A549 (cell line): ENCODE measurements at regions not wholly inside any gene's neighbourhood (a gene's known extent, or its start where the extent isn't known, plus 50 kb on each side); places are given as distances from the start of the nearest gene placed in this dataset.

Experiments used
- ATAC-seq, 2 experiments: fragments of 200-7000 bp in 1 of 2; fragments of >200 bp in 1 of 2; cut with Nextera tagmentation in 1 of 2; cut with Tn5 transposase in 1 of 2; 3 replicates each; pipeline versions ENCODE4 v1.8.0 to v1.9.1; 2018 to 2020; ENCODE audit warnings: mild to moderate bottlenecking in 1 of 2, moderate library complexity in 1 of 2
- CTCF ChIA-PET: fragments of 300-600 bp; sonication (Branson Sonifier 250); formaldehyde crosslinking; extraction: SDS; loops from one replicate; lab custom pipeline; 2021; ENCODE audit warnings: antibody characterized with exemption, inconsistent platforms; lab: Yijun Ruan, JAX
- POLR2A ChIA-PET: fragments of 350-600 bp; formaldehyde crosslinking; extraction: SDS; loops from one replicate; lab custom pipeline; 2021; ENCODE audit warnings: antibody characterized with exemption, inconsistent platforms; lab: Yijun Ruan, JAX
- DNase-seq, 2 experiments: peaks; one replicate each; pipeline versions ENCODE4 v3.0.0 to v3.0.0-alpha.2; 2011 to 2016; ENCODE audit warnings: low read depth in 1 of 2, low spot score in 1 of 2
- FAIRE-seq: peaks from 2 replicates; lab custom pipeline; 2011; peaks lifted over from hg19 to GRCh38; lab: Jason Lieb, UNC
- H3K27ac ChIP-seq, 2 experiments: fragments of >200 bp; sonication (Bioruptor Twin); formaldehyde crosslinking; 3 replicates each; pipeline ENCODE4 v1.5.1; 2016 to 2017
- H3K4me1 ChIP-seq: fragments of >200 bp; sonication (Bioruptor Twin); formaldehyde crosslinking; 3 replicates; pipeline ENCODE4 v1.6.1; 2016
- H3K4me2 ChIP-seq: fragments of >200 bp; sonication (Bioruptor Twin); formaldehyde crosslinking; 3 replicates; pipeline ENCODE4 v1.6.1; 2016
- H3K4me3 ChIP-seq: fragments of >200 bp; sonication (Bioruptor Twin); formaldehyde crosslinking; 3 replicates; pipeline ENCODE4 v1.5.1; 2016
- H3K9me3 ChIP-seq: fragments of >200 bp; sonication (Bioruptor Twin); formaldehyde crosslinking; 3 replicates; pipeline ENCODE4 v1.6.1; 2016
- CBX2 ChIP-seq: fragments of 200-600 bp; sonication (generic); IDR thresholded peaks from 2 replicates; pipeline ENCODE4 v1.6.1; 2016; ENCODE audit warnings: low read depth, mild to moderate bottlenecking, borderline replicate concordance
- CBX8 ChIP-seq: fragments of 200-600 bp; sonication (generic); IDR thresholded peaks from 2 replicates; pipeline ENCODE4 v1.6.1; 2016
- CHD2 ChIP-seq: fragments of 150-350 bp; IDR thresholded peaks from 2 replicates; pipeline ENCODE4 v1.6.1; 2014; ENCODE audit warnings: low read length; ENCODE audit not compliant: partially characterized antibody
- EHMT2 ChIP-seq: fragments of 200-600 bp; sonication (generic); IDR thresholded peaks from 2 replicates; pipeline ENCODE4 v1.6.1; 2016; ENCODE audit warnings: antibody characterized with exemption, low read depth, mild to moderate bottlenecking, moderate library complexity
- ESRRA ChIP-seq: fragments of 150-350 bp; IDR thresholded peaks from 2 replicates; pipeline ENCODE4 v1.6.1; 2014; ENCODE audit warnings: mild to moderate bottlenecking, low read length, borderline replicate concordance
- FOSB ChIP-seq: fragments of 250-450 bp; sonication (Bioruptor Pico); IDR thresholded peaks from 2 replicates; pipeline ENCODE4 v1.5.0; 2020; ENCODE audit warnings: mild to moderate bottlenecking, moderate library complexity
- FOXS1 ChIP-seq: fragments of 250-450 bp; sonication (Bioruptor Pico); IDR thresholded peaks from 2 replicates; pipeline ENCODE4 v1.5.0; 2020; ENCODE audit warnings: mild to moderate bottlenecking, moderate library complexity
- GATA3 ChIP-seq: IDR thresholded peaks from 2 replicates; pipeline ENCODE4 v1.6.1; 2012; ENCODE audit warnings: borderline replicate concordance
- HEYL ChIP-seq: fragments of 250-450 bp; sonication (Bioruptor Pico); IDR thresholded peaks from 2 replicates; pipeline ENCODE4 v1.8.0; 2021; ENCODE audit warnings: mild to moderate bottlenecking, moderate library complexity
- HOXA7 ChIP-seq: fragments of 250-450 bp; sonication (Bioruptor Pico); IDR thresholded peaks from 2 replicates; pipeline ENCODE4 v1.5.0; 2020; ENCODE audit warnings: mild to moderate bottlenecking, moderate library complexity
- JUN ChIP-seq, 2 experiments: fragments of >200 bp; sonication (Bioruptor Twin); formaldehyde crosslinking; IDR thresholded peaks; 2 replicates in 1 of 2; 3 replicates in 1 of 2; pipeline ENCODE4 v1.6.1; 2016 to 2017
- MAFK ChIP-seq: fragments of 450-650 bp; IDR thresholded peaks from 2 replicates; pipeline ENCODE4 v1.6.1; 2014; ENCODE audit not compliant: partially characterized antibody
- MYC ChIP-seq: IDR thresholded peaks from 2 replicates; pipeline ENCODE4 v1.6.1; 2012; ENCODE audit warnings: mild to moderate bottlenecking, inconsistent platforms, low read length, improper control_type of control experiment, borderline replicate concordance
- POLR2A ChIP-seq: IDR thresholded peaks from 2 replicates; pipeline ENCODE4 v1.6.1; 2012; ENCODE audit warnings: mild to moderate bottlenecking, low read length
- RAD21 ChIP-seq, 2 experiments: fragments of >200 bp in 1 of 2; sonication (Bioruptor Twin) in 1 of 2; formaldehyde crosslinking in 1 of 2; IDR thresholded peaks in 1 of 2; conservative IDR thresholded peaks in 1 of 2; 2 replicates in 1 of 2; 3 replicates in 1 of 2; pipeline ENCODE4 v1.6.1; 2012 to 2018; ENCODE audit warnings: inconsistent platforms in 1 of 2
- RARB ChIP-seq: fragments of 250-450 bp; sonication (Bioruptor Pico); IDR thresholded peaks from 2 replicates; pipeline ENCODE4 v1.8.0; 2021; ENCODE audit warnings: mild to moderate bottlenecking, moderate library complexity
- RFX5 ChIP-seq: fragments of 450-650 bp; IDR thresholded peaks from 2 replicates; pipeline ENCODE4 v1.7.1; 2014; ENCODE audit warnings: antibody characterized with exemption, mild to moderate bottlenecking, moderate library complexity
- RNF2 ChIP-seq: fragments of 200-600 bp; sonication (generic); IDR thresholded peaks from 2 replicates; pipeline ENCODE4 v1.6.1; 2016; ENCODE audit warnings: low read depth, mild to moderate bottlenecking, antibody characterized with exemption, moderate library complexity, borderline replicate concordance
- SREBF2 ChIP-seq: fragments of 450-650 bp; IDR thresholded peaks from 2 replicates; pipeline ENCODE4 v1.6.1; 2014; ENCODE audit warnings: mild to moderate bottlenecking, moderate library complexity
- TFCP2L1 ChIP-seq: fragments of 250-450 bp; sonication (Bioruptor Pico); IDR thresholded peaks from 2 replicates; pipeline ENCODE4 v1.5.0; 2021; ENCODE audit warnings: mild to moderate bottlenecking
- TP53 ChIP-seq: fragments of 250-450 bp; sonication (Bioruptor Pico); IDR thresholded peaks from 2 replicates; pipeline ENCODE4 v1.5.0; 2021; ENCODE audit warnings: mild to moderate bottlenecking, moderate library complexity
- ZNF302 ChIP-seq: fragments of 250-450 bp; sonication (Bioruptor Pico); IDR thresholded peaks from 2 replicates; pipeline ENCODE4 v1.9.0; 2021; ENCODE audit warnings: inconsistent platforms, mild to moderate bottlenecking, moderate library complexity
- WGBS: methylation state at CpG from one replicate; pipeline ENCODE4 v1.1.6; 2017; ENCODE audit errors: missing lambda C conversion rate; 5-methylcytosine and 5-hydroxymethylcytosine counted together
- TF ChIP-seq, protein P1 (sequence below): fragments of 250-450 bp; sonication (Bioruptor Pico); IDR thresholded peaks from 2 replicates; pipeline ENCODE4 v1.5.0; 2021; ENCODE audit warnings: mild to moderate bottlenecking, moderate library complexity, borderline replicate concordance
- TF ChIP-seq, protein P2 (sequence below): fragments of >200 bp; sonication (Bioruptor Twin); formaldehyde crosslinking; IDR thresholded peaks from 3 replicates; pipeline ENCODE4 v1.6.1; 2016
- TF ChIP-seq, protein P3 (sequence below): fragments of >200 bp; sonication (Bioruptor Twin); formaldehyde crosslinking; IDR thresholded peaks from 3 replicates; pipeline ENCODE4 v1.5.1; 2016
- TF ChIP-seq, protein P4 (sequence below): IDR thresholded peaks from 2 replicates; pipeline ENCODE4 v1.6.1; 2012; ENCODE audit warnings: low read depth, borderline replicate concordance
- TF ChIP-seq, protein P5 (sequence below): fragments of 200-600 bp; sonication (generic); IDR thresholded peaks from 2 replicates; pipeline ENCODE4 v1.6.1; 2016; ENCODE audit warnings: antibody characterized with exemption, mild to moderate bottlenecking, moderate library complexity
- TF ChIP-seq, protein P6 (sequence below): IDR thresholded peaks from 2 replicates; pipeline ENCODE4 v1.6.1; 2012

DNA sequence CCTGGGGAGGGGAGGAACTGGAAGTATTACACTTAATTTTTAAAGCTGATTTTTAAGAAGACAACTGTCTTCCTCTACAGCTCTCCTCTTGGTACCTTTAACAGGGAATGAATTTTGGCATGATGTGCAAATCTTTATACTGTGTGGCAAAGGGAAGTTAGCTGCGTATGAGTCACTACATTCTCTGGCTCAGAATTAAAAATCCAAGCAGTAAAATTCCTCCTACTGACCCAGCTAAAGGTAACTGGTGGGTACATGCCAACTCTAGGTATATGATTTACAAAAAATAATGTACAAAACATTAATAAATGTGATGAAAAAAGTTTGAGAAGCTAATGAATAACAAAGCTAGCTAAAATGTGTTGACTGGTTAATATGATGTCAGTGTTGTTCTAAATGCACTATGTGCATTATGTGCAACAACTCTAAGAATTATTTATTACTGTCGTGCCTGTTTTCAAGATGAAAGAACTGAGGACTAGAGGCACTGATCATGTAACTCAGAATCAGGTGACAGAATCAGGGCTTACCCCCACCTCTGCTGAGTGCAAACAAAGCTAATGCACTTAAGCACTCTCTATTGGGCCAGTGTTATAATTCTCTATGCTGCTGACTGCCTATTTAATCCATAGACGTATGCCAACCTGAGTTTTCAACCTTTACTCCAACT lies 194.7 kb upstream of the CADPS start (continued):
- TF ChIP-seq RAD21 (conservative IDR thresholded peaks at IDR 0.05 in 1 of 2, IDR thresholded peaks at IDR 0.05 in 1 of 2) (no peak), GATA3 (no peak), ESRRA (no peak)
- TF ChIP-seq, all 56 proteins: peak for 0

DNA sequence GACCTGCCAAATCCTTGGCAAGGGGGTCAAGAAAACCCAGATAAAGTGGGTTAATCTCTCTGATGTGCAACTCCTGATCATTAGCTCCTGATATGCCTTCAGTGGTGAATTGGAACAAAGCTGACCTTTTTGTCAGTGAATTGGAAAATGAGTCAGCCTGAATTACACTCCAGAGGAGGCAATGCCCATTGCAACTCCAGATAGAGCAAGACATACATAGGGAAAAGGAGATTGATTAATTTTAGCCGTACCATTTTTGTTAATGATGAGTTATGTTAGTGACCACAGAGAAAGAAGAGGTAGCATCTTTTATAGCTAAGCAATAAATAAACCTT lies 195.2 kb upstream of the CADPS start:
- Histone ChIP-seq H3K27ac (no peak overlapping the region), H3K4me1 (no peaks in the 10 kb centered on the region)
- FAIRE-seq, result no peak
- TF ChIP-seq, protein P1, sequence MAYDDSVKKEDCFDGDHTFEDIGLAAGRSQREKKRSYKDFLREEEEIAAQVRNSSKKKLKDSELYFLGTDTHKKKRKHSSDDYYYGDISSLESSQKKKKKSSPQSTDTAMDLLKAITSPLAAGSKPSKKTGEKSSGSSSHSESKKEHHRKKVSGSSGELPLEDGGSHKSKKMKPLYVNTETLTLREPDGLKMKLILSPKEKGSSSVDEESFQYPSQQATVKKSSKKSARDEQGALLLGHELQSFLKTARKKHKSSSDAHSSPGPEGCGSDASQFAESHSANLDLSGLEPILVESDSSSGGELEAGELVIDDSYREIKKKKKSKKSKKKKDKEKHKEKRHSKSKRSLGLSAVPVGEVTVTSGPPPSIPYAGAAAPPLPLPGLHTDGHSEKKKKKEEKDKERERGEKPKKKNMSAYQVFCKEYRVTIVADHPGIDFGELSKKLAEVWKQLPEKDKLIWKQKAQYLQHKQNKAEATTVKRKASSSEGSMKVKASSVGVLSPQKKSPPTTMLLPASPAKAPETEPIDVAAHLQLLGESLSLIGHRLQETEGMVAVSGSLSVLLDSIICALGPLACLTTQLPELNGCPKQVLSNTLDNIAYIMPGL (CRISPR knock-in tag), result no peak
- no peak for TF ChIP-seq CBX8
- TF ChIP-seq ZNF302 (CRISPR knock-in tag), result no peak
- TF ChIP-seq RFX5, result no peak
- no peak for TF ChIP-seq HOXA7 (CRISPR knock-in tag)
- no peak for TF ChIP-seq EHMT2
- TF ChIP-seq, protein P2, sequence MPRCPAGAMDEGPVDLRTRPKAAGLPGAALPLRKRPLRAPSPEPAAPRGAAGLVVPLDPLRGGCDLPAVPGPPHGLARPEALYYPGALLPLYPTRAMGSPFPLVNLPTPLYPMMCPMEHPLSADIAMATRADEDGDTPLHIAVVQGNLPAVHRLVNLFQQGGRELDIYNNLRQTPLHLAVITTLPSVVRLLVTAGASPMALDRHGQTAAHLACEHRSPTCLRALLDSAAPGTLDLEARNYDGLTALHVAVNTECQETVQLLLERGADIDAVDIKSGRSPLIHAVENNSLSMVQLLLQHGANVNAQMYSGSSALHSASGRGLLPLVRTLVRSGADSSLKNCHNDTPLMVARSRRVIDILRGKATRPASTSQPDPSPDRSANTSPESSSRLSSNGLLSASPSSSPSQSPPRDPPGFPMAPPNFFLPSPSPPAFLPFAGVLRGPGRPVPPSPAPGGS, result no peak
- TF ChIP-seq ESRRA, result no peak
- no peak for TF ChIP-seq CHD2
- no peak for TF ChIP-seq TFCP2L1
- TF ChIP-seq MYC, result no peak
- no peak for TF ChIP-seq SREBF2
- no peak for TF ChIP-seq TP53 (CRISPR knock-in tag)
- no peak for TF ChIP-seq POLR2A
- TF ChIP-seq FOSB (CRISPR knock-in tag), result no peak
- TF ChIP-seq, protein P3, sequence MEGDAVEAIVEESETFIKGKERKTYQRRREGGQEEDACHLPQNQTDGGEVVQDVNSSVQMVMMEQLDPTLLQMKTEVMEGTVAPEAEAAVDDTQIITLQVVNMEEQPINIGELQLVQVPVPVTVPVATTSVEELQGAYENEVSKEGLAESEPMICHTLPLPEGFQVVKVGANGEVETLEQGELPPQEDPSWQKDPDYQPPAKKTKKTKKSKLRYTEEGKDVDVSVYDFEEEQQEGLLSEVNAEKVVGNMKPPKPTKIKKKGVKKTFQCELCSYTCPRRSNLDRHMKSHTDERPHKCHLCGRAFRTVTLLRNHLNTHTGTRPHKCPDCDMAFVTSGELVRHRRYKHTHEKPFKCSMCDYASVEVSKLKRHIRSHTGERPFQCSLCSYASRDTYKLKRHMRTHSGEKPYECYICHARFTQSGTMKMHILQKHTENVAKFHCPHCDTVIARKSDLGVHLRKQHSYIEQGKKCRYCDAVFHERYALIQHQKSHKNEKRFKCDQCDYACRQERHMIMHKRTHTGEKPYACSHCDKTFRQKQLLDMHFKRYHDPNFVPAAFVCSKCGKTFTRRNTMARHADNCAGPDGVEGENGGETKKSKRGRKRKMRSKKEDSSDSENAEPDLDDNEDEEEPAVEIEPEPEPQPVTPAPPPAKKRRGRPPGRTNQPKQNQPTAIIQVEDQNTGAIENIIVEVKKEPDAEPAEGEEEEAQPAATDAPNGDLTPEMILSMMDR, result no peak
- TF ChIP-seq, protein P4, sequence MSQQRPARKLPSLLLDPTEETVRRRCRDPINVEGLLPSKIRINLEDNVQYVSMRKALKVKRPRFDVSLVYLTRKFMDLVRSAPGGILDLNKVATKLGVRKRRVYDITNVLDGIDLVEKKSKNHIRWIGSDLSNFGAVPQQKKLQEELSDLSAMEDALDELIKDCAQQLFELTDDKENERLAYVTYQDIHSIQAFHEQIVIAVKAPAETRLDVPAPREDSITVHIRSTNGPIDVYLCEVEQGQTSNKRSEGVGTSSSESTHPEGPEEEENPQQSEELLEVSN, result no peak
- no peak for TF ChIP-seq CBX2
- no peak for TF ChIP-seq RARB (CRISPR knock-in tag)
- TF ChIP-seq, all 56 proteins: peak for 0
- no peaks in the 10 kb centered on the region for H3K9me3 ChIP-seq
- ATAC-seq, result no peak
- no peak overlapping the region for H3K4me2 ChIP-seq
- no peak for DNase-seq
- POLR2A ChIA-PET, result no interaction called here
- CTCF ChIA-PET, result no interaction called here
- H3K4me3 ChIP-seq, result no peak overlapping the region
- WGBS, result 5% methylated on average over 1 of the region's 1 CpG

DNA sequence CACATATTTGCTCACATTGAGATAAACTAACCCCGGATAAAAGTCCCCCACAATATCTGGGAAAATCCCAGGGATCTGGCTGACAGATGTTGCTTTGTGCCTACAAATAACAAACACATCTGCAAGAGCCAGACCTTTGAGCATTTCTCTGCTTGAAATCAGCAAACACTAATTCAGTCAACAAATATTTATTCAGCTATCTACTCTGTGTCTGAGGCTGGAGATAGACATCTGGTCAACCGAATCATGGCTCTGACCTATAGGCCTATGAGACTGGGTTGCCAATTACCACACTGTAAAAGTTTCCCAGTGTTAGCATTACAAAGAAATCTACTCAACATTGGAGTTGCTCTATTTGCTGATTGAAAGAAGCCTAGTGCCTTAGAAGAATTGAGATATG lies 201.1 kb upstream of the CADPS start:
- Histone ChIP-seq H3K27ac (no peak overlapping the region), H3K9me3 (no peaks in the 10 kb centered on the region), H3K4me3 (no peak overlapping the region), H3K4me1 (no peaks in the 10 kb centered on the region), H3K4me2 (no peak overlapping the region)
- POLR2A ChIA-PET, result no interaction called here
- WGBS, result 6% methylated on average over 2 of the region's 2 CpGs
- CTCF ChIA-PET, result no interaction called here
- FAIRE-seq (no peak), DNase-seq (no peak), ATAC-seq (no peak)
- TF ChIP-seq, protein P4, result no peak
- TF ChIP-seq FOXS1 (CRISPR knock-in tag) (no peak), MAFK (no peak), RNF2 (no peak), HEYL (no peak), JUN (IDR thresholded peaks at IDR 0.05) (no peak)
- TF ChIP-seq, protein P5, sequence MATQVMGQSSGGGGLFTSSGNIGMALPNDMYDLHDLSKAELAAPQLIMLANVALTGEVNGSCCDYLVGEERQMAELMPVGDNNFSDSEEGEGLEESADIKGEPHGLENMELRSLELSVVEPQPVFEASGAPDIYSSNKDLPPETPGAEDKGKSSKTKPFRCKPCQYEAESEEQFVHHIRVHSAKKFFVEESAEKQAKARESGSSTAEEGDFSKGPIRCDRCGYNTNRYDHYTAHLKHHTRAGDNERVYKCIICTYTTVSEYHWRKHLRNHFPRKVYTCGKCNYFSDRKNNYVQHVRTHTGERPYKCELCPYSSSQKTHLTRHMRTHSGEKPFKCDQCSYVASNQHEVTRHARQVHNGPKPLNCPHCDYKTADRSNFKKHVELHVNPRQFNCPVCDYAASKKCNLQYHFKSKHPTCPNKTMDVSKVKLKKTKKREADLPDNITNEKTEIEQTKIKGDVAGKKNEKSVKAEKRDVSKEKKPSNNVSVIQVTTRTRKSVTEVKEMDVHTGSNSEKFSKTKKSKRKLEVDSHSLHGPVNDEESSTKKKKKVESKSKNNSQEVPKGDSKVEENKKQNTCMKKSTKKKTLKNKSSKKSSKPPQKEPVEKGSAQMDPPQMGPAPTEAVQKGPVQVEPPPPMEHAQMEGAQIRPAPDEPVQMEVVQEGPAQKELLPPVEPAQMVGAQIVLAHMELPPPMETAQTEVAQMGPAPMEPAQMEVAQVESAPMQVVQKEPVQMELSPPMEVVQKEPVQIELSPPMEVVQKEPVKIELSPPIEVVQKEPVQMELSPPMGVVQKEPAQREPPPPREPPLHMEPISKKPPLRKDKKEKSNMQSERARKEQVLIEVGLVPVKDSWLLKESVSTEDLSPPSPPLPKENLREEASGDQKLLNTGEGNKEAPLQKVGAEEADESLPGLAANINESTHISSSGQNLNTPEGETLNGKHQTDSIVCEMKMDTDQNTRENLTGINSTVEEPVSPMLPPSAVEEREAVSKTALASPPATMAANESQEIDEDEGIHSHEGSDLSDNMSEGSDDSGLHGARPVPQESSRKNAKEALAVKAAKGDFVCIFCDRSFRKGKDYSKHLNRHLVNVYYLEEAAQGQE, result no peak
- TF ChIP-seq, protein P6, sequence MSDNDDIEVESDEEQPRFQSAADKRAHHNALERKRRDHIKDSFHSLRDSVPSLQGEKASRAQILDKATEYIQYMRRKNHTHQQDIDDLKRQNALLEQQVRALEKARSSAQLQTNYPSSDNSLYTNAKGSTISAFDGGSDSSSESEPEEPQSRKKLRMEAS, result no peak
